ENCODE measurements at regions not wholly inside any gene's neighbourhood (a gene's known extent, or its start where the extent isn't known, plus 50 kb on each side); places are given as distances from the start of the nearest gene placed in this dataset.
"Not testable (repeated sequence)": the region's sequence is repeated elsewhere in the genome, so short reads cannot be mapped to it uniquely, and the experiment has no call there.

- no peak for DNase-seq (ENCODE audit: low spot score)
Measured at GRCh38 chr17:71546419-71546818, 574.4 kb upstream of the SOX9 start.

GRCh38 chr17:71547904-71548303 is 572.9 kb upstream of the SOX9 start:
- DNase-seq (ENCODE audit: low spot score) = no peak

- DNase-seq (ENCODE audit: low spot score) = no peak
Measured at GRCh38 chr17:71548540-71549190, 572.2 kb upstream of the SOX9 start.

GRCh38 chr17:71550675-71551074 is 570.1 kb upstream of the SOX9 start:
- DNase-seq (ENCODE audit: low spot score) = no peak

- no peak for DNase-seq (ENCODE audit: low spot score)
Measured at GRCh38 chr17:71553381-71553780, 567.4 kb upstream of the SOX9 start.

- DNase-seq (ENCODE audit: low spot score) = no peak
Measured at GRCh38 chr17:71558901-71559300, 561.9 kb upstream of the SOX9 start.

GRCh38 chr17:71572343-71572742 is 548.5 kb upstream of the SOX9 start:
- no peak for DNase-seq (ENCODE audit: low spot score)

GRCh38 chr17:71578446-71578845 is 542.4 kb upstream of the SOX9 start:
- no peak for DNase-seq (ENCODE audit: low spot score)

- no peak for DNase-seq (ENCODE audit: low spot score)
Measured at GRCh38 chr17:71580220-71580619, 540.6 kb upstream of the SOX9 start.

GRCh38 chr17:71585540-71585939 is 535.3 kb upstream of the SOX9 start:
- no peak for DNase-seq (ENCODE audit: low spot score)

- no peak for DNase-seq (ENCODE audit: low spot score)
Measured at GRCh38 chr17:71592431-71592830, 528.4 kb upstream of the SOX9 start.

- no peak for DNase-seq (ENCODE audit: low spot score)
Measured at GRCh38 chr17:71593078-71593477, 527.7 kb upstream of the SOX9 start.

- DNase-seq (ENCODE audit: low spot score) = not testable (repeated sequence)
Measured at GRCh38 chr17:71599583-71599982, 521.2 kb upstream of the SOX9 start.

GRCh38 chr17:71600137-71600789 is 520.6 kb upstream of the SOX9 start:
- DNase-seq (ENCODE audit: low spot score) = no peak

GRCh38 chr17:71601894-71602504 is 518.8 kb upstream of the SOX9 start:
- DNase-seq (ENCODE audit: low spot score) = no peak

GRCh38 chr17:71613996-71614395 is 506.8 kb upstream of the SOX9 start:
- no peak for DNase-seq (ENCODE audit: low spot score)

GRCh38 chr17:71615820-71616219 is 505.0 kb upstream of the SOX9 start:
- no peak for DNase-seq (ENCODE audit: low spot score)

GRCh38 chr17:71617767-71618166 is 503.1 kb upstream of the SOX9 start:
- DNase-seq (ENCODE audit: low spot score) = not testable (repeated sequence)

- DNase-seq (ENCODE audit: low spot score) = no peak
Measured at GRCh38 chr17:71625330-71625729, 495.5 kb upstream of the SOX9 start.

GRCh38 chr17:71628306-71628705 is 492.5 kb upstream of the SOX9 start:
- no peak for DNase-seq (ENCODE audit: low spot score)

- DNase-seq (ENCODE audit: low spot score) = no peak
Measured at GRCh38 chr17:71631483-71631882, 489.3 kb upstream of the SOX9 start.

- no peak for DNase-seq (ENCODE audit: low spot score)
Measured at GRCh38 chr17:71632328-71632727, 488.5 kb upstream of the SOX9 start.

- DNase-seq (ENCODE audit: low spot score) = no peak
Measured at GRCh38 chr17:71633391-71633849, 487.4 kb upstream of the SOX9 start.

Data from germinal center (tissue), 1 donor.